Adrenal gland (tissue), 5 donors: ENCODE measurements at regions not wholly inside any gene's neighbourhood (a gene's known extent, or its start where the extent isn't known, plus 50 kb on each side); places are given as distances from the start of the nearest gene placed in this dataset.

ENCODE experiments used
- POLR2A ChIP-seq, 2 donors: fragments of 450-650 bp; IDR thresholded peaks; one replicate each; pipeline ENCODE4 v1.6.1; 2017; ENCODE audit warnings: antibody characterized with exemption in 2 of 2, mild to moderate bottlenecking in 2 of 2, moderate library complexity in 1 of 2
- TF ChIP-seq, protein P1 (sequence below), 6 experiments: fragments of 450-650 bp in 4 of 6; fragments of 200-600 bp in 2 of 6; sonication (generic) in 1 of 6; IDR thresholded peaks; 1 replicate in 5 of 6; 2 replicates in 1 of 6; pipeline versions ENCODE4 v1.5.1 to v1.8.0; 2016 to 2021; ENCODE audit warnings: antibody characterized with exemption in 6 of 6, mild to moderate bottlenecking in 2 of 6, moderate library complexity in 1 of 6
- donor health status: DM: no; HTN: no; CAD: no.

GRCh38 chr7:108813251-108814014 is 243.8 kb downstream of the DNAJB9 start:
- no peak for TF ChIP-seq POLR2A (IDR thresholded peaks at IDR 0.05)
- TF ChIP-seq, protein P1, sequence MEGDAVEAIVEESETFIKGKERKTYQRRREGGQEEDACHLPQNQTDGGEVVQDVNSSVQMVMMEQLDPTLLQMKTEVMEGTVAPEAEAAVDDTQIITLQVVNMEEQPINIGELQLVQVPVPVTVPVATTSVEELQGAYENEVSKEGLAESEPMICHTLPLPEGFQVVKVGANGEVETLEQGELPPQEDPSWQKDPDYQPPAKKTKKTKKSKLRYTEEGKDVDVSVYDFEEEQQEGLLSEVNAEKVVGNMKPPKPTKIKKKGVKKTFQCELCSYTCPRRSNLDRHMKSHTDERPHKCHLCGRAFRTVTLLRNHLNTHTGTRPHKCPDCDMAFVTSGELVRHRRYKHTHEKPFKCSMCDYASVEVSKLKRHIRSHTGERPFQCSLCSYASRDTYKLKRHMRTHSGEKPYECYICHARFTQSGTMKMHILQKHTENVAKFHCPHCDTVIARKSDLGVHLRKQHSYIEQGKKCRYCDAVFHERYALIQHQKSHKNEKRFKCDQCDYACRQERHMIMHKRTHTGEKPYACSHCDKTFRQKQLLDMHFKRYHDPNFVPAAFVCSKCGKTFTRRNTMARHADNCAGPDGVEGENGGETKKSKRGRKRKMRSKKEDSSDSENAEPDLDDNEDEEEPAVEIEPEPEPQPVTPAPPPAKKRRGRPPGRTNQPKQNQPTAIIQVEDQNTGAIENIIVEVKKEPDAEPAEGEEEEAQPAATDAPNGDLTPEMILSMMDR (IDR thresholded peaks at IDR 0.05) = no peak
